Spleen (tissue), 11 donors: ENCODE measurements at regions not wholly inside any gene's neighbourhood (a gene's known extent, or its start where the extent isn't known, plus 50 kb on each side); places are given as distances from the start of the nearest gene placed in this dataset.
A peak's percentile ranks its signal among the peaks of the same experiment; 100 is the strongest.

Experiments used
- DNase-seq: peaks from one replicate; pipeline ENCODE4 v3.0.0-alpha.2; 2020
- H3K27ac ChIP-seq, 8 donors: fragments of 200-600 bp; sonication (generic) in 7 of 8; 1 replicate in 4 of 8; 2 replicates in 4 of 8; pipeline versions ENCODE4 v1.5.0 to v1.8.0; 2016 to 2021; ENCODE audit warnings: inconsistent platforms in 4 of 8, mild to moderate bottlenecking in 4 of 8, moderate library complexity in 1 of 8
- H3K27me3 ChIP-seq, 7 donors: fragments of 200-600 bp; sonication (generic) in 6 of 7; replicated peaks in 1 of 7; 1 replicate in 4 of 7; 2 replicates in 3 of 7; pipeline versions ENCODE4 v1.5.0 to v1.8.0; 2016 to 2021; ENCODE audit warnings: inconsistent platforms in 3 of 7, mild to moderate bottlenecking in 1 of 7
- H3K36me3 ChIP-seq, 6 donors: fragments of 200-600 bp; sonication (generic) in 5 of 6; 1 replicate in 4 of 6; 2 replicates in 2 of 6; pipeline versions ENCODE4 v1.5.0 to v1.8.0; 2016 to 2021; ENCODE audit warnings: inconsistent platforms in 2 of 6
- H3K4me1 ChIP-seq, 6 donors: fragments of 200-600 bp; sonication (generic) in 5 of 6; 1 replicate in 3 of 6; 2 replicates in 3 of 6; pipeline versions ENCODE4 v1.5.0 to v1.8.0; 2016 to 2021; ENCODE audit warnings: inconsistent platforms in 3 of 6
- H3K4me3 ChIP-seq, 8 donors: fragments of 200-600 bp; sonication (generic) in 7 of 8; 1 replicate in 4 of 8; 2 replicates in 4 of 8; pipeline versions ENCODE4 v1.5.0 to v1.8.0; 2016 to 2021; ENCODE audit warnings: inconsistent platforms in 4 of 8, mild to moderate bottlenecking in 4 of 8, moderate library complexity in 2 of 8
- H3K9me3 ChIP-seq, 8 donors: fragments of 200-600 bp; sonication (generic) in 7 of 8; 1 replicate in 4 of 8; 2 replicates in 4 of 8; pipeline versions ENCODE4 v1.5.0 to v1.8.0; 2016 to 2021; ENCODE audit warnings: inconsistent platforms in 4 of 8
- POLR2A ChIP-seq, 3 donors: fragments of 450-650 bp; IDR thresholded peaks; one replicate each; pipeline ENCODE4 v1.5.1; 2017; ENCODE audit warnings: antibody characterized with exemption in 3 of 3, mild to moderate bottlenecking in 1 of 3
- POLR2AphosphoS5 ChIP-seq, 3 donors: sonication (generic); formaldehyde crosslinking; IDR thresholded peaks; one replicate each; pipeline ENCODE4 v1.5.1; 2017; ENCODE audit warnings: antibody characterized with exemption in 3 of 3
- WGBS, 5 donors: extraction: QIAGEN DNeasy Blood & Tissue Kit in 3 of 5; methylation state at CpG; one replicate each; pipeline versions ENCODE4 v1.1.5 to v1.1.7; 2013 to 2018; 5-methylcytosine and 5-hydroxymethylcytosine counted together
- intact Hi-C: fragments of 100-400 bp; cut with DNase I; formaldehyde crosslinking; loops from one replicate; pipeline ENCODE4 v1.15.0; 2023; ENCODE audit warnings: low total_unique reads
- TF ChIP-seq, protein P1 (sequence below), 11 experiments: fragments of 200-600 bp in 7 of 11; fragments of 450-650 bp in 4 of 11; sonication (generic) in 4 of 11; IDR thresholded peaks in 8 of 11; conservative IDR thresholded peaks in 3 of 11; 1 replicate in 7 of 11; 2 replicates in 4 of 11; pipeline versions ENCODE4 v1.4.0 to v1.8.0; 2016 to 2021; ENCODE audit warnings: antibody characterized with exemption in 11 of 11, inconsistent platforms in 4 of 11, mild to moderate bottlenecking in 1 of 11
- donor health status: healthy with polysubstance abuse.
- donor health status: DM: no; HTN: no; CAD: no; lungs with moderate emphysema.
- donor health status: DM: no; HTN: no; CAD: no.
- donor health status: Bipolar disorder and iron deficiency.
- donor health status: healthy.
- donor health status: DM: no; HTN: no; CAD: no.
- donor health status: DM: yes; HTN: yes; CAD: no.

GRCh38 chr20:50271612-50272011 is 81.0 kb downstream of the CEBPB start:
- H3K4me1 ChIP-seq = peaks cover 8 to 95% (median 62%) of the 10 kb centered on the region in 6 donors

GRCh38 chr20:50272030-50272723 is 81.5 kb downstream of the CEBPB start:
- intact Hi-C loops = loop anchor here (10.0 kb wide), 1 partner anchor 77 kb away; the partner anchor contains the start of gene CEBPB
- peak; percentile 87 for DNase-seq
- peaks cover 5 to 91% (median 57%) of the 10 kb centered on the region in 6 donors for H3K4me1 ChIP-seq

More at GRCh38 chr20:50271612-50272011, 81.0 kb downstream of the CEBPB start:
- no peaks in the 10 kb centered on the region for H3K9me3 ChIP-seq
- intact Hi-C loops = loop anchor here (10.0 kb wide), 1 partner anchor 77 kb away; the partner anchor contains the start of gene CEBPB
- H3K36me3 ChIP-seq = no peaks in the 10 kb centered on the region
- H3K27me3 ChIP-seq = peaks cover 0 to 34% (median 0%) of the 10 kb centered on the region in 7 donors
- WGBS, 5 donors = 55 to 78% (median 67%) methylated on average over 7 of the region's 7 CpGs
- TF ChIP-seq, protein P1, sequence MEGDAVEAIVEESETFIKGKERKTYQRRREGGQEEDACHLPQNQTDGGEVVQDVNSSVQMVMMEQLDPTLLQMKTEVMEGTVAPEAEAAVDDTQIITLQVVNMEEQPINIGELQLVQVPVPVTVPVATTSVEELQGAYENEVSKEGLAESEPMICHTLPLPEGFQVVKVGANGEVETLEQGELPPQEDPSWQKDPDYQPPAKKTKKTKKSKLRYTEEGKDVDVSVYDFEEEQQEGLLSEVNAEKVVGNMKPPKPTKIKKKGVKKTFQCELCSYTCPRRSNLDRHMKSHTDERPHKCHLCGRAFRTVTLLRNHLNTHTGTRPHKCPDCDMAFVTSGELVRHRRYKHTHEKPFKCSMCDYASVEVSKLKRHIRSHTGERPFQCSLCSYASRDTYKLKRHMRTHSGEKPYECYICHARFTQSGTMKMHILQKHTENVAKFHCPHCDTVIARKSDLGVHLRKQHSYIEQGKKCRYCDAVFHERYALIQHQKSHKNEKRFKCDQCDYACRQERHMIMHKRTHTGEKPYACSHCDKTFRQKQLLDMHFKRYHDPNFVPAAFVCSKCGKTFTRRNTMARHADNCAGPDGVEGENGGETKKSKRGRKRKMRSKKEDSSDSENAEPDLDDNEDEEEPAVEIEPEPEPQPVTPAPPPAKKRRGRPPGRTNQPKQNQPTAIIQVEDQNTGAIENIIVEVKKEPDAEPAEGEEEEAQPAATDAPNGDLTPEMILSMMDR (IDR thresholded peaks at IDR 0.05 in 8 of 11, conservative IDR thresholded peaks at IDR 0.05 in 3 of 11) = no peak
- TF ChIP-seq POLR2AphosphoS5 (IDR thresholded peaks at IDR 0.05) (no peak), POLR2A (IDR thresholded peaks at IDR 0.05) (no peak)
- H3K4me3 ChIP-seq = peak overlapping the region in 1 of 8 donors; percentile 66
- DNase-seq = no peak
- H3K27ac ChIP-seq = peak overlapping the region in 6 of 8 donors; percentile 84 to 95 (median 92)

DNA sequence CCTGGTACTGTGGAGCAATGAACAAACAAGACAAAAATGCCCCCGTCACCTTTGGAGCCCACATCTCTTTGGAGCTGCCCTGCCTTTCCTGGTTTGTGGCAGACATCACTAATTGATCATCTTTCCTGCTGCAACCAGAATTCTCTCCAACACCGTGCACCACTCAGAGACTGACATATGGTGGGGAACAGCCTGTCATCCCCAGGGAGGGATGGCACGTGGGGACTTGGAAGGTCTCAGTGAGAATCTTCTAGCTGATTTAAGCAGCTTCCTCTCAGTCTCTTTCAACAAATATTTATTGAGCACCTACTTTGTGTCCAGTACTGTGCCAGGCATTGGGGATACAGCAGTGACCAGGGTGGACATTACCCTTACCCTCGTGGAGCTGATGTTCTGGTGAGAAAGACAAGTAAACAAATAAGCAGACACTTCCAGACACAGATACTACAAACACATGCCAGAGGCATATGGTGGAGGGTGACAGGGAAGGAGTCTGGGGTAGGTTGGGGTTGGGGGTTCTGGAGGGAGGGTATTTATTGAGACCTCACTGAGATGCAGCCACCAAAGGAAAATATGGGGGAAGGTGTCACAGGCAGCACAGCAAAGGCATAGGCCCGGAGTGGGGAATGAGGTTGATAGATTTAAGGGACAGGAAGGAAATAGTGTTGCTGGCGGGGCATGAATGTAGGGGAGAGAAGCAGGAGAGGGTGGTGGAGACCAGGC is 82.3 kb downstream of the CEBPB start:
- TF ChIP-seq, protein P1 (IDR thresholded peaks at IDR 0.05 in 8 of 11, conservative IDR thresholded peaks at IDR 0.05 in 3 of 11) = no peak
- TF ChIP-seq POLR2A (IDR thresholded peaks at IDR 0.05) (no peak), POLR2AphosphoS5 (IDR thresholded peaks at IDR 0.05) (no peak)
- H3K27me3 ChIP-seq = peaks cover 0 to 34% (median 0%) of the 10 kb centered on the region in 7 donors
- peak overlapping the region in 1 of 8 donors; percentile 66 for H3K4me3 ChIP-seq
- H3K36me3 ChIP-seq = peaks cover 0 to 4% (median 0%) of the 10 kb centered on the region in 6 donors
- H3K4me1 ChIP-seq = peaks cover 5 to 91% (median 55%) of the 10 kb centered on the region in 6 donors
- DNase-seq = no peak
- H3K9me3 ChIP-seq = no peaks in the 10 kb centered on the region
- peak overlapping the region; percentile 7 to 95 (median 88) for H3K27ac ChIP-seq
- 46 to 67% (median 52%) methylated on average over 6 of the region's 6 CpGs for WGBS, 5 donors
- intact Hi-C loops = loop anchor here (10.0 kb wide), 1 partner anchor 78 kb away; the partner anchor contains the start of gene CEBPB

More at GRCh38 chr20:50272030-50272723, 81.5 kb downstream of the CEBPB start:
- no peak for TF ChIP-seq POLR2A (IDR thresholded peaks at IDR 0.05)
- TF ChIP-seq, protein P1 (IDR thresholded peaks at IDR 0.05 in 8 of 11, conservative IDR thresholded peaks at IDR 0.05 in 3 of 11) = no peak
- peak; percentile 6 to 62 (median 10) for TF ChIP-seq POLR2AphosphoS5 (IDR thresholded peaks at IDR 0.05)
- peak overlapping the region in 7 of 8 donors; percentile 70 to 95 (median 90) for H3K27ac ChIP-seq
- no peaks in the 10 kb centered on the region for H3K36me3 ChIP-seq
- no peaks in the 10 kb centered on the region for H3K9me3 ChIP-seq
- H3K27me3 ChIP-seq = peaks cover 0 to 34% (median 0%) of the 10 kb centered on the region in 7 donors
- 21 to 35% (median 32%) methylated on average over 4 to 8 of the region's 8 CpGs for WGBS, 5 donors
- H3K4me3 ChIP-seq = peak overlapping the region in 1 of 8 donors; percentile 66
